ENCODE measurements at regions not wholly inside any gene's neighbourhood (a gene's known extent, or its start where the extent isn't known, plus 50 kb on each side); places are given as distances from the start of the nearest gene placed in this dataset.
"Not testable (repeated sequence)": the region's sequence is repeated elsewhere in the genome, so short reads cannot be mapped to it uniquely, and the experiment has no call there.

DNA sequence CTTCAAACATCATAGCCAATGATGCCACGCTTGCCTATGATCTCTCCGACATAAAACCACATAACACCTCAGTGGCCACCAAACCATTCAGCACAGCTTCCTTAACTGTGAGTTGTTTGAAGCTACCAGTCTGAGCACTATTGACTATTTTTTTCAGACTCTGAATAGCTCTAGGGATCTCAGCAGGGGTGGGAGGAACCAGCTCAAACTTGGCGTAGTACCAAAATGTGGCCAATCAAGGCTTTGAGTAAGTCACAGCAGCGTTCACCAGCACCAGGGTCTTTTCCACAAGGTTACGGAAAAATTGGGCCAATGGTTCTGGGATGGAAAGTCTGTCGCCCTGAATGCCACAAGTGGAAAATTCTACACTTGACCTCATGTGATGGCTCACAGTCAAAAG, 70.6 kb downstream of the SMPDL3A start:
- Mint-ChIP-seq H3K4me1 (peaks cover 0 to 3% (median 1%) of the 10 kb centered on the region in 3 donors), H3K36me3 (peaks cover 2% of the 10 kb centered on the region), H3K4me3 (no peak overlapping the region), H3K27ac (no peak overlapping the region), H3K9me3 (no peaks in the 10 kb centered on the region), H3K27me3 (peaks cover 1% of the 10 kb centered on the region)

- no peak overlapping the region for H3K27ac Mint-ChIP-seq
- H3K4me3 Mint-ChIP-seq: no peak overlapping the region
- peaks cover 2% of the 10 kb centered on the region for H3K36me3 Mint-ChIP-seq
- peaks cover 1% of the 10 kb centered on the region for H3K27me3 Mint-ChIP-seq
- H3K4me1 Mint-ChIP-seq: peaks cover 0 to 1% (median 0%) of the 10 kb centered on the region in 3 donors
- no peaks in the 10 kb centered on the region for H3K9me3 Mint-ChIP-seq
Measured at GRCh38 chr6:122861594-122861993, 72.5 kb downstream of the SMPDL3A start.

- H3K27me3 Mint-ChIP-seq: peaks cover 1% of the 10 kb centered on the region
- no peaks in the 10 kb centered on the region for H3K9me3 Mint-ChIP-seq
- H3K4me3 Mint-ChIP-seq: no peak overlapping the region
- H3K36me3 Mint-ChIP-seq: no peaks in the 10 kb centered on the region
- H3K27ac Mint-ChIP-seq: no peak overlapping the region
- H3K4me1 Mint-ChIP-seq: no peaks in the 10 kb centered on the region
Measured at GRCh38 chr6:122868137-122868536, 79.1 kb downstream of the SMPDL3A start.

DNA sequence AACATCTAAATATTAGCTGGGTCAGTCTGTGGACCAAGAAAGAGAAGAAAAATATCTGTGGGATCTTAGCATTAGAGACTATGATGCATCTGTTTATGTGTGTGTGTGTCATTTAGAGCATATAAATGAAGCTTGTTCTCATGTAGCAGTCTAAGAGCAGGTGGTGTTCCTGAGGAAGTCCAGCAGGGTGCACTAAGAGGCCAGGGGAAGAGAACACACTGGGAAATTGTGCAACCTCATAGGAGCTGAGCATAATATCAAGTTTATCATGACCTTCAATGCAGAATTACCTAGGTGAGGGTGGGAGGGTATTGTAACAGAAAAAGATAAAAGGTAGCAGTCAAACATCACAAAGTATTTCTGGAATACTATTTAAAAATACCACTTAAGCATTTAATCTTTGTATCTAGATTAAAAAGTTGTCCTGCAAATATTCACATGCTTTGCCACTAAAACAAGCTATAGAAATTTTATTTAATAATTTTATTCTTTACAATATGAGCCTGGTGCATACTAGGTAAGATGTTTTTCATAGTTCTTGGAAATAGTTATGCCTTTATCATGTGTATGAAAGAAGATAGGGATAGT, 80.5 kb downstream of the SMPDL3A start:
- H3K4me3 Mint-ChIP-seq: no peak overlapping the region
- no peaks in the 10 kb centered on the region for H3K4me1 Mint-ChIP-seq
- H3K27ac Mint-ChIP-seq: no peak overlapping the region
- H3K27me3 Mint-ChIP-seq: no peaks in the 10 kb centered on the region
- H3K9me3 Mint-ChIP-seq: no peaks in the 10 kb centered on the region
- no peaks in the 10 kb centered on the region for H3K36me3 Mint-ChIP-seq

DNA sequence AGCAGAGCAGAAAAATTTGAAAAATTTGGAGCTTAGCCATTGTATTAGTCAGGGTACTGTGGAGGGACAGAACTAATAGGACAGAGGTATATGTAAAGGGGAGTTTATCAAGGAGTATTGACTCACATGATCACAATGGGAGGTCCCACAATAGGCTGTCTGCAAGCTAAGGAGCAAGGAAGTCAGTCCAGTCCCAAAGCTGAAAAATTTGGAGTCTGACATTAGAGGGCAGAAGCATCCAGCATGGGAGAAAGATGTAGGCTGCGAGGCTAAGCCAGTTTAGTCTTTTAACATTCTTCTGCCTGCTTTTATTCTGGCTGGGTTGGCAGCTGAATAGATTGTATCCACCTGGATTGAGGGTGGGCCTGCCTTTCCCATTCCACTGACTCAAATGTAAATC, 82.0 kb downstream of the SMPDL3A start:
- Mint-ChIP-seq H3K27ac (no peak overlapping the region), H3K4me3 (no peak overlapping the region), H3K9me3 (no peaks in the 10 kb centered on the region), H3K36me3 (no peaks in the 10 kb centered on the region), H3K4me1 (no peaks in the 10 kb centered on the region), H3K27me3 (peaks cover 3% of the 10 kb centered on the region)

DNA sequence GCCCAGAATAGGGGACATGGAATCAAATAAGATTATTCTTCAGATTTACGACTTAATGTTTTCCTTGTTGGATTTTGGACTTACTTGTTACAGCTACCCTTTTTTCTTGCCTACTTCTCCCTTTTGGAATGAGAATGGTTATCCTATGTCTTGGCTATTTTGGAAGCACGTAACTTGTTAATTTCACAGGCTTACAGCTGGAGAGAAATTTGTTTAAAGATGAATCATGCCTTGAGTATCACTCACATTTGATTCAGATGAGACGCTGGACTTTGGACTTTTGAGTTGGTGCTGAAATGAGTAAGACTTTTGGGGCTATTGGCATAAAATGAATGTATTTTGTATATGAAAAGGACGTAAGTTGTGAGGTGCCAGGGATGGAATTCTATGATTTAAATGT, 83.3 kb downstream of the SMPDL3A start:
- Mint-ChIP-seq H3K27me3 (peaks cover 4% of the 10 kb centered on the region), H3K27ac (no peak overlapping the region), H3K4me3 (no peak overlapping the region), H3K9me3 (no peaks in the 10 kb centered on the region), H3K4me1 (no peaks in the 10 kb centered on the region), H3K36me3 (no peaks in the 10 kb centered on the region)

DNA sequence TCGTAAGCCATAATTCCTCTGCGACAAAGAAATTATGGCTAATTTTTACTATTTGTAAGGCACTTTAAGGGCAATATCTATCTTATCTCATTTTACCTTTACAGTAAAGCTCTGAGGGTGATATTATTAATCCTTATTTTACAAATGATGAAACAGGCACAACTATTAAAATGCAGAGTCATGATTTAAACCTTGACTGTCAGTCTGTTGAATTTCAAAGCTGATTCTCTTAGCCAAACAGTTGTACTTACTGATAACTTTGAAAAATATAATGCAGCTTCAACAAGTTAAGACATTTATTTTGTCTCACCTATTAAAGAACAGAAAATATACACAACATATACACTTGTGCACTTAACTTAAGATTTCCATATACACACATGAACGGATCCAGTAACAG, 88.2 kb downstream of the SMPDL3A start:
- Mint-ChIP-seq H3K4me1 (no peaks in the 10 kb centered on the region), H3K27me3 (peaks cover 6% of the 10 kb centered on the region), H3K36me3 (no peaks in the 10 kb centered on the region), H3K4me3 (no peak overlapping the region), H3K27ac (no peak overlapping the region), H3K9me3 (peaks cover 3 to 4% (median 3%) of the 10 kb centered on the region in 3 donors)

DNA sequence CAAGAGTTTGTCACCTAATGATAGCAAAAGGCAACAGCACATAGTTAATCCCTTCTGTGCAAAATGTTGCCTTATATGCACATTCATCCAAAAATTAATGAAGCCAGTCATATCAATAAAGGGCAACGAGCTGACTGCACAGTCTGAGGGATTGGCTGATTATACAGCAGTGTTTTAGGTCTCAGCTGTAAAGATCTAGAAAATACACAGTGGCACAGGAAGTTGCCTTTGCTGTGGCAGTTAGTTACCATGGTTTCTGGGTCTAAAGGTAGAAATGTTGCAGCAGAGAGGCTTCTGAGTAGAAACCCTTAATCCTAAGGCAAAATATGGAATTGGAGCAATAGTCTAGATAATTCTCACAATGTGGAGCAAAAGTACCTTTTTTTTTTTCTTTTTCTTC, 89.7 kb downstream of the SMPDL3A start:
- Mint-ChIP-seq H3K4me3 (no peak overlapping the region), H3K36me3 (no peaks in the 10 kb centered on the region), H3K27me3 (peaks cover 6% of the 10 kb centered on the region), H3K27ac (no peak overlapping the region), H3K9me3 (peaks cover 3 to 8% (median 6%) of the 10 kb centered on the region in 3 donors), H3K4me1 (no peaks in the 10 kb centered on the region)

GRCh38 chr6:122886481-122886880, 97.4 kb downstream of the SMPDL3A start:
- Mint-ChIP-seq H3K27ac (no peak overlapping the region), H3K36me3 (no peaks in the 10 kb centered on the region), H3K4me1 (no peaks in the 10 kb centered on the region), H3K4me3 (no peak overlapping the region), H3K27me3 (no peaks in the 10 kb centered on the region), H3K9me3 (peaks cover 3 to 8% (median 6%) of the 10 kb centered on the region in 3 donors)

DNA sequence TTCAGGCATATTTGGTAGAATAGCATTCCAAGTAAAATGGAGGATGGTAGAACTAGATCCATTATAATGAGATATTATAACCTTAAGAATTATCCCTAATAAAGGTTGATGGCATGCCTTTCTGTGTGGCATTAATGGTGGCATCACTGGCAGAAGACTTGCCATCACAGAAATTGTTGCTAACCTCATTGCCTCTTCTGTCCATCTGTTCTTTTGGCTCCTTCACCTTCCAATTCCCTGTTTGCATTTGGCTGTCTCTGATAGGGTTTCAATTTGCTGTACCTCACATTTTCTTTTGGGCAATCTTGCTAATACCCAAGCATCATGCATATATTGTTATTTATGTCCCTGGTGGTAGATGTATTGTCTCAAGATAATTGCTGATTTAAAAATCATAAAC, 98.9 kb downstream of the SMPDL3A start:
- Mint-ChIP-seq H3K27me3 (no peaks in the 10 kb centered on the region), H3K36me3 (no peaks in the 10 kb centered on the region), H3K4me1 (no peaks in the 10 kb centered on the region), H3K4me3 (no peak overlapping the region), H3K27ac (no peak overlapping the region), H3K9me3 (peaks cover 0 to 8% (median 3%) of the 10 kb centered on the region in 3 donors)

- H3K9me3 Mint-ChIP-seq, H3K4me3 Mint-ChIP-seq, H3K27ac Mint-ChIP-seq, H3K27me3 Mint-ChIP-seq, H3K4me1 Mint-ChIP-seq, H3K36me3 Mint-ChIP-seq: not testable (repeated sequence)
Measured at GRCh38 chr6:122888680-122889079, 99.6 kb downstream of the SMPDL3A start.

DNA sequence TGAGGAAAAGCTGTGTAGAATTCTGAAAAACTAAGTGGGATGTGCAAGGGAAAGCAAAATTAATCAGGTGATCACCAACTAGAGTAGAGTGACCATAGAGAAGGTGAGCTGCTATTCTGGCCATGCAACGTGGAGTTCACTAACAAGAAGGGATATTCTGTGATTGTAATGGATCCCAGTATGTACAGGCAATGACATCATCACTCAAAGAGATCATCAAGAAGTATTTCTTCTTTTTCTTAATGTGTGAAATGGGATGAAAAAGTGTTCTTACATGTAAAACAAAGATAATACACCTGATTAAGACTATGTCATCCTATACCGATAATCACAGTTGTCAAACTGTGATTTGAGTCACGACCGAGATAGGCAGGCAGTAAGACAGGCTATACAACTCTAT, 101.2 kb downstream of the SMPDL3A start:
- peaks cover 0 to 7% (median 2%) of the 10 kb centered on the region in 3 donors for H3K9me3 Mint-ChIP-seq
- H3K27ac Mint-ChIP-seq: no peak overlapping the region
- no peaks in the 10 kb centered on the region for H3K36me3 Mint-ChIP-seq
- no peaks in the 10 kb centered on the region for H3K4me1 Mint-ChIP-seq
- H3K27me3 Mint-ChIP-seq: no peaks in the 10 kb centered on the region
- H3K4me3 Mint-ChIP-seq: no peak overlapping the region

GRCh38 chr6:122894791-122895190, 101.2 kb upstream of the CLVS2 start:
- H3K9me3 Mint-ChIP-seq: peaks cover 0 to 7% (median 2%) of the 10 kb centered on the region in 3 donors

DNA sequence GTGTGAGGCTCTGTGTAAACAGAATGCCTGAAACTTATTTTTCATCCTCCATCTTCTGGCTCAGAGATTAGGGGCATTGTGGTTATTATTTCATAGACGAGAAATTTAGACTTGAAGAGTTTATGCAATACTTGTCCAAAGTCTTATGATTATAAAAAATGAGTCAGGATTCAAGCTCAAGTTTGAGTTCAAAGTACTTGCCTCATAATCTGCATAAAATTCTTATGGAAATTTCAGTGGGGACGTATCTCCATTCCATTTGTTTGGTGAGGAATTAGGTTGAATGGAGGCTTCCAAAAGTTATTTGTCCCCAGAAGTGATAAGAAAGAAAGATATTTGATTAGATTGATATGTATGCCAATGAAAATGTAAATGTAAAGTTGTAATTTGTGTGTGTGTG, 93.7 kb upstream of the CLVS2 start:
- Mint-ChIP-seq H3K27me3 (peaks cover 2% of the 10 kb centered on the region), H3K4me3 (no peak overlapping the region), H3K4me1 (no peaks in the 10 kb centered on the region), H3K9me3 (peaks cover 0 to 2% (median 0%) of the 10 kb centered on the region in 3 donors), H3K27ac (no peak overlapping the region), H3K36me3 (no peaks in the 10 kb centered on the region)

More at GRCh38 chr6:122894791-122895190, 101.2 kb upstream of the CLVS2 start:
- no peak overlapping the region for H3K4me3 Mint-ChIP-seq
- peaks cover 2% of the 10 kb centered on the region for H3K27me3 Mint-ChIP-seq
- no peaks in the 10 kb centered on the region for H3K36me3 Mint-ChIP-seq
- no peak overlapping the region for H3K27ac Mint-ChIP-seq
- no peaks in the 10 kb centered on the region for H3K4me1 Mint-ChIP-seq

DNA sequence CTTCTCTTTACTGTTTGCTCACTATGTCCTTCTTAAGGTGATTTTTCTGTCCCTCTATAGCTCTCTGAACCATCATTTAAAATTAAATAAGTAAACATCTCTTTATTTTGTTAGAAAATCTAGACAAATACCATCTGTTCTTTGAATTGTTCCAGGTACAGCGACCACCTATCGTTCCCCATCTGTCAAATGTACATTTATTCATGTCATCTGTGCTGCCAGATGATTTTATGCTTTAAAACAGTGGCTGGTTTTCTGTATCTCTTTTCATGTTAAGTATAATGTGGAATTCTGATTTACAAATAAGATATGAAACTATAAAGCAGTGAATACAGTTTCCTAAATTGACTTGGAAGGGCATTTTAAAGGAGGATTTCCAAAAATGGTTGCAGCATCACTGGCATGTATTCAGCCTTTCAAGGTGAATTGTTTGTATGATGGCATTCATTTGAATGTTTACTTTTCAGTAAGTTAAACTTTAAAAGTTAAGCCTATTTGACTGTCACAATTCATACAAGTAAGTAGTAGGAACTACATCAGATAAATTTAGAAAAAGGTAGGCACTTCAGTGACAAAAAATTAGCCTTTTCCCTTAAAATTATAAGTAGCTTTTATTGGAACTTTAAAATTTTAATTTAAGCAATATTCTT, 92.6 kb upstream of the CLVS2 start:
- Mint-ChIP-seq H3K36me3 (no peaks in the 10 kb centered on the region), H3K9me3 (peaks cover 0 to 2% (median 1%) of the 10 kb centered on the region in 3 donors), H3K27ac (no peak overlapping the region), H3K4me1 (no peaks in the 10 kb centered on the region), H3K27me3 (peaks cover 2% of the 10 kb centered on the region), H3K4me3 (no peak overlapping the region)

DNA sequence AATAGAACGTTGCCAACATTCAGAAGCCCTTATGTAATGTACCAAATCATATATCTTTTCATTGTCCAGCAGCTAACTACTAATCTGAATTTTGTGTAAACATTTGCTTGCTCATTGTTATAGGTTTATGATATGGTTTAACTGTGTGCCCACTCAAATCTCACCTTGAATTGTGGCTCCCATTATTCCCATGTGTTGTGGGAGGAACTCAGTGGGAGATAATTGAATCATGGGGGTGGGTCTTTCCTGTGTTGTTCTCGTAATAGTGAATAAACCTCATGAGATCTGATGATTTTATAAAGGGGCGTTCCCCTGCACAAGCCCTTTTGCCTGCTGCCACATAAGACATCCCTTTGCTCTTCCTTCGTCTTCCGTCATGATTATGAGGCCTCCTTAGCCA, 91.9 kb upstream of the CLVS2 start:
- no peak overlapping the region for H3K4me3 Mint-ChIP-seq
- no peaks in the 10 kb centered on the region for H3K4me1 Mint-ChIP-seq
- no peaks in the 10 kb centered on the region for H3K27me3 Mint-ChIP-seq
- H3K9me3 Mint-ChIP-seq: peaks cover 0 to 4% (median 1%) of the 10 kb centered on the region in 3 donors
- no peaks in the 10 kb centered on the region for H3K36me3 Mint-ChIP-seq
- H3K27ac Mint-ChIP-seq: no peak overlapping the region

All from IgD-negative memory B cell (primary cell).